ENCODE measurements at regions not wholly inside any gene's neighbourhood (a gene's known extent, or its start where the extent isn't known, plus 50 kb on each side); places are given as distances from the start of the nearest gene placed in this dataset.
"Not testable (repeated sequence)": the region's sequence is repeated elsewhere in the genome, so short reads cannot be mapped to it uniquely, and the experiment has no call there.

DNA sequence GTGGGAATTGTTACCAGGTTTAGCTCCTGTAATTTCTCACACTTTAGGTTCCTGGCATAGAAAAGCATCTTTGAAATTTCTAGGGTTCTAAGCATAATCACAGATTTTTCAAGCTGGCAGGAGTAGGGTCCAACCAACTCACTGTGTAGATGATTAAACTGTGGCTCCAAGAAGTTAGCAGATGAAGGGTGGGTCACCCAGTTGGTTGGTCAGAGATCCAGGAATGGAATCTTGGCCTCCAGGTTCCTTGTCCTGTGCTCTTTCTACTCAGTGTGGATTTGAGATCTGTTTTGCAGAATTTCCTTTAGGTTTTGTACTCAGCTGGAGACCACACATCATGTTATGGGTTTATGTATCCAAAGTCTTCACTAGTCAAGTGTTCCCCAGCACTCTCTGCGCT is 90.3 kb upstream of the MAML3 start:
- DNase-seq, result no peak

DNA sequence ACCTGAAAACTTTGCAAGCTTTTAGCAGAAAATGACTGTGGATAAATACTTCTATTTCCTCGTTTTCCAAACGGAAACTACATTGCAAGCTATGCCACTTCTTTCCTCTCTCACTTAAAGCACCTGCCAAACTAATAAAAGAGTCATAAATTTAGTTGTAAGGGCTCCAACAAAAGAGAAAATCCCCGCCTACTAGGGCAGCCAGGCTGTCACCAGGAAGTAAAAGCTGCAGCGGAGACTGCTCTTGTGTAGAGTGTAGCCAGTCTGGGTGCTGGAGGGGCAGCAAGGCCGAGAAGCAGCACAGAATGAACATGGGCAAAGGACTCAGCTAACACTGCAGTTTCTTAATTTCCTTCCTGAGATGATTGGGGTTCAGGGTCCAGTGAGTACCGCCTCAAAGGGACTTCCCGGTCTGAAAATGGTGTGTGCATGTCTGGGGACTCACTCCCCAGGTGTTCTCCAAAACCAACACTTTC is 89.3 kb upstream of the MAML3 start:
- no peak for DNase-seq

- DNase-seq, result no peak
Observed at GRCh38 chr4:140242357-140243277, 88.6 kb upstream of the MAML3 start.

- peak; percentile 70 for DNase-seq
Observed at GRCh38 chr4:140240237-140240636, 86.3 kb upstream of the MAML3 start.

DNA sequence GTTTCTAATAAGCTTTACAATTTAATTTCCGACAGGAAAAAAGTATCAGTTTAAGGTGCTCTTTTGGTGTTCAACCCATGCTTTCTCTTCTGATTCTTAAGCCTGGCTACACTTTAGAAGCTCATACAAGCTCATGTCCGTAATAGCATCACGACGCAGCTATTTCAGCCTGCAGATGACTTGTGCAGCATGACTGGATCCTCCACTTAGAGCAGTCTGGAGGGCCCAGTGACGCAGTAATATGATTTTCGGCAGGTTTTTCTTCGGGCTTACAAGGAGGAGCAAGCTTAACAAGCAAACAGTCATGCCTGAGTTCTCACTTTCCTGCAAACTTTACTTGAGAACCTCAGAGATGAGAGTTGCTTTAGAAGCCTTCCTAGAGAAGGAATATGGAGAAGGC is 85.3 kb upstream of the MAML3 start:
- DNase-seq, result peak; percentile 17

DNA sequence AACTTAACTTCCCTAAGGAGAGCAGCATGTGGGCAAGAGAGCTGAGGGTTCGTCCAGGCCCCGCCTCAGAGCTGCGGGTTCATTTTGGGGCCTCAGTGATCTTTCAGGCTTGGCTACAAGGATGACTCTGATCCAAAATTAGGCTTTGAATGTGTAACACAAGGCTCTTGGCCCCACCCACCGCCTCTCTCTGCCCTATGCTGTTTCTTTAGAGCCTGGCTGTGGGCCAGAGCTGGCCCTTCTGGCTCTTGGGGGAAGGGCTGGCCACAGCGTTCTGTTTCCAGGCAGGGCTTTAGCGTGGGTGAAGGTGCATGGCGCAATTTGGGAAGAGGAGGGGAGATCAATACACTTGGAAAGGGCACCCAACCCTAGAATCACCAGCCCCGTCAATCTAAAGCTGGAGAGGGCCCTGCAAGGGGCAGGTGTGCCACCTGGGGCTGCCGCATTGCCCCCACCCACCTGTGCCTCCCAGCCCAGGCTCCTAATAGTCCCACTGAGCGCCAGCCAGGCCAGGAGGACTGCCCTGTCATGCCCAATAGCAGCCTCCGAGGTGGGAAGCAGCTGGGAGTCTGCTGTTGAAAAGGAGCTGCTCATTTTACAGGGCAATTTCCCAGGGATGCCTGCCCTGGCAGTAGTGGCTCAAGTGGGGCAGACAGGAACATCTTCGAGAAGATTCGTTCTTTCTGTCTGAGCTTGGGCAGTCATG is 84.5 kb upstream of the MAML3 start:
- peak; percentile 80 for DNase-seq

DNA sequence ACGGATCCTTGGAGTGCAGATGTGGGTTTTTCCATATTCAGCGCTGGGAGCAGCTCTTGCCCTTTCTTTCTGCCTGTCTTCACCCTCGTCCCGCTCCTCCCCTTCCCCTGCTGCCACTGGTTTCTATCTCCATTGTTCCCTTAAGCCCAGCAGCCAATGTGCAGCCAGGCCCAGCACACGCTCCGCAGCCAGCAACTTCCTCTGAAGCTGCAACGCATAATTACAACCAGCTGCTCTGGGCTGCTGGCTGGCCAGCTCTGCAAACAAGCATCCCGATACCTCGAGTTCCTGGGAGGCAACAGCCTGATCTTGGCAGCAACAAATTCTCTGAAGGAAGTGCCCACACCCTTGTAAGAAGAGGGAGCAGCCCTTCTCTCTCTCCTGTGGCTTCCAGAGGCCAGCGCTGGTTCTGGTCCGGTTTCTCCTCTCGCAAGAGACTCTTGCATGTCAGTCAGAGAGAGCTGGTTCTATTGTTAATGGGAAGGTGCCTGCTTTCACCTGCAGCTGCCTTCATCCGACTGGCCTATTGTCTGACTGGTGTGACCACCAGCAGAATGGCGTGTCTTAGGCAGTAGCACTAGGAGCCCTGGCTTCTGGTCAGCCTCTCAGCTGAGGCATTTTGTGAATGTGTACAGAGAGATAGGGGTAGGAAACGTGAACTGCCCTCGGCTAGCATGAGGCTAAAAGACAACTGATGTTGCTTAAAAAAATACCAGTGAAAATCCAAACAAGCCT is 83.8 kb upstream of the MAML3 start:
- DNase-seq, result peak; percentile 57

- DNase-seq, result no peak
Observed at GRCh38 chr4:140236654-140237169, 82.7 kb upstream of the MAML3 start.

- DNase-seq, result no peak
Observed at GRCh38 chr4:140234697-140235060, 80.7 kb upstream of the MAML3 start.

- DNase-seq, result no peak
Observed at GRCh38 chr4:140233791-140234696, 80.1 kb upstream of the MAML3 start.

- DNase-seq, result no peak
Observed at GRCh38 chr4:140229881-140230280, 75.9 kb upstream of the MAML3 start.

DNA sequence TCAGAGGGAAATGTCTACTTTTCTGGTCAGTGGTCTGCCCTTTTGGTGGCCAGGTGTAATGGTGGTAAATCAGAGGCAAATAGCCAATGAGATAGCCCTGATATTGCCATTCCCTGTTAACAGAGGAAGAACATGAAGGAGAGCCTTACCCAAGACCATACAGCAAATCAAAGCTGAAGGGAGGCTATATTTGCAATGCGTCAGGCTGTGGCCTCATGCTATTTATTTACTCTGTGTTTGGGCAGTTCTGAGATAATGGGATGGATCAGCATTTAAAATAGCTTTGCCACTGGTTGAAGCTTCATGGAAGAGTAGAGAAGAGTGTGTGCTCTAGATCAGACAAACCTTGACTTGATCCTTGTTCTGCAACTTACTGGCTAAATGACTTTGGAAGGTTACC is 73.3 kb upstream of the MAML3 start:
- DNase-seq, result no peak

- no peak for DNase-seq
Observed at GRCh38 chr4:140223056-140223810, 69.2 kb upstream of the MAML3 start.

DNA sequence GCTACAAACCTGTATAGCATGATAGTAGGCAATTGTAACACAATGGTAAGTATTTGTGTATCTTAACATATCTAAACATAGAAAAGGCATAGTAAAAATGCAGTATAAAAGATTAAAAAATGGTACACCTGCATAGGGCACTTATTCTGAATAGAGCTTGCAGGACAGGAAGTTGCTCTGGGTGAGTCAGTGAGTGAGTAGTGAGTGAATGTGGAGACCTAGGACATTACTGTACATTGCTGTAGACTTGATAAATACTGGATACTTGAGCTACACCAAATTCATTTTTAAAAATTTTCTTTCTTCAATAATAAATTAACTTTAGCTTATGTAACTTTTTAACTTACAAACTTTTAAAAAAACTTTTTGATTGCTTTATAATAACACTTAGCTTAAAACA is 68.2 kb upstream of the MAML3 start:
- no peak for DNase-seq

DNA sequence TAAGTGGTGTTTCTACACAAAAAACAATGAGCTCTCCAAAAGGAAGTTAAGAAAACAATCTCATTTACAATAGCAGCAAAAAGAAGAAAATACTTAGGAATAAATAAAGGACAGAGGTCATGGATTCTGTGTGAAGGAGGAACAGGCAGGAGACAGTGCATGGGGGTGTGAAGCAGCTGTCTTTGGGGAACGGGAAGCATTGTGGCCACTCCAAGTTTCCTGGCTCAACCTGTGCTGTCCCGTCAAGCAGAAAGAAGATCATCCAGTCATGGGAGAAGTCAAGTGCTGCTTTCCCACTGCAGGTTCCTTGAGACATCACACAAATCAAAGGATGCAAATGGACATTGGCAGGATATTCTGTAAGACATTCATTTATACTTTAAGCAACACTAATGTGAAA is 66.1 kb upstream of the MAML3 start:
- DNase-seq, result no peak

- DNase-seq, result no peak
Observed at GRCh38 chr4:140219567-140219966, 65.6 kb upstream of the MAML3 start.

DNA sequence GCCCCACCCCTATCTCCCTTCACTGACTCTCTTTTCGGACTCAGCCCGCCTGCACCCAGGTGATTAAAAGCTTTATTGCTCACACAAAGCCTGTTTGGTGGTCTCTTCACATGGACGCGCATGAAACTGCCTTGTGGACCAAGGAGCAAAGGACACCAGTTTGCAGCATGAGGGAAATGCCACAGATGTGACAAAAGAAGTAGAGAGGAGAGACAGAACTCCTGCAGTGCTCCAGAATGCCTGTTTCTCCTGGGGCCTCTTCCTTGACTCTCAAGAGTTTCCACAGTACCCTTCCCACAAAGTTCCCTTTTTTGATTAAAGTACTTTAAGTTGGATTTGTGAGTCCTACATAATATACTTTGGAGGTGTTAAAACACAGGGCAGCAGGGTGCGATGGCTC is 65.1 kb upstream of the MAML3 start:
- DNase-seq, result not testable (repeated sequence)

DNA sequence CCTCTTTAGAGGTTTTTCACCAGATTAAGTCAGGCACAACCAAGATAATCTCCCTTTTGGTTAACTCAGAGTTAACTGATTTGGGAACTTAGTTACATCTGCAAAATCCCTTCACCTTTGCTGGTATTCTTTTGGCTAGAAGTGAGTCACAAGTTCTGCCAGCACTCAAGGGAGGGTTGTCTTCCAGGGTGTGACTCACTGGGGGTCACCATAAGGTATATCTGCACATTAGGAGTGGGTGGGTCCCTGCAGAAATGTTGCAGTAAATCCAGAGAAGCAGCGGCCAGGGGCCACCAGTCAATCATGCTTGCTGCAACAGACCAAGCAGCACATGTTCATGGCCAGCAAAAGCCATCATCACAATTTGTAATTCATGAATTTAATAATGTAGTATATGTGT is 59.8 kb upstream of the MAML3 start:
- DNase-seq, result no peak

DNA sequence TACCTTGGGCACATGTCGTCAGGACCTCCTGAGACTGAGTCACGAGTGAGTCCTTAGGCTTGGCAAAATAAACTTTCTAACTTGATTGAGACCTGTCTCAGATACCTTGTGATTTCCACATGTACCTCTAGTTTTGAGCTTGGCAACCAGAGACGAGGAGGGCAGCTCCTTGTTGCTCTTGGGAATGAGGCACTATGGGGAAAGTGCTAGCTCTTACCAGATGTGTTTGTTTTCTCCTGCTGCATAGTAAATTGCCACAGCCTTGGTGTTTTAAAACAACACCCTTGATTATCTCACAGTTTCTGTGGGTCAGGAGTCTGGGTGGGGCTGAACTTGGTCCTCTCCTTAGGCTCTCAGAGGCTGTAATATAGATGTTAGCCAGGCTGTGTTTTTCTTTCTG is 59.1 kb upstream of the MAML3 start:
- DNase-seq, result no peak

DNA sequence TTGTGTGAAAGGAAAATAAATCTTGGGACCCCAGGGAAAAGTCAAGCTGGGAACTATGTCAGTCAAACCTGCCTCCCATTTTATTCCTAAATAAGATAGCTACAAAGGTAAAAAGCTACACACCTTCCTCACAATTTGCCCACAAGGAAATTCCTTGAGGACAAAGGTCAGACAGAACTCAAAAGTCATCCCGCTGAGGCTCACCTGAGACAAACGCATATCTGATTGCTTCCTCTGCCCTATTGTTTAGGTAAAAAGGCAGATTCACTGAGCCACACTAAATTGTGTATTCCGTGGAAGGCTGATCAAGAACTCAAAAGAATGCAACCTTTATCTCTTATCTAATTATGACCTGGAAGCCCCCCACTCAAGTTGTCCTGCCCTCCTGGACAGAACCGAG is 58.7 kb upstream of the MAML3 start:
- no peak for DNase-seq

GRCh38 chr4:140212194-140212593 is 58.2 kb upstream of the MAML3 start:
- no peak for DNase-seq
